ENCODE measurements at regions not wholly inside any gene's neighbourhood (a gene's known extent, or its start where the extent isn't known, plus 50 kb on each side); places are given as distances from the start of the nearest gene placed in this dataset.

DNA sequence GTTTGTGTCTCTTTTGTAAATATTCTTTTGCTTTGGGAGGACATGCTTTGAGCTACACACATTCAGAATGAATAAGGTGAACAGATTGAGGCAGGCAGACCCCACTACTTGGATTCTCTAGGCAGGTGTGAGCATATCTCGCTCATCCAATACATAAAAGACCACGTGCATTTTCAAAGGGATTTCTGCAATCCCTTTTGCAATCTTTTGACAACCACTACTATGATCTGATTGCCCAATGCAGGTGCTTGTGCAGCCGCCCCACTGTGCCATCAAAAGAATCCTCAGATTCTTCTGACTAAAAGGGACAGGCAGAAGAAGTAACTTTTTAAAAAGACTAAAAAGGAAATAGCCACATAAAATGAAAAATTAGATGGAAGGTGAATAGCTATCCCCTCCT is 341.4 kb downstream of the BMP4 start:
- Histone ChIP-seq H3K27ac (ENCODE audit: low read depth in 2 of 2, low read length in 2 of 2) (no peak overlapping the region), H3K4me1 (ENCODE audit: control insufficient read depth in 2 of 3, insufficient read depth in 2 of 3, low read depth in 1 of 3, low read length in 3 of 3) (peaks cover 0 to 9% (median 0%) of the 10 kb centered on the region in 3 donors)
- FAIRE-seq: no peak

DNA sequence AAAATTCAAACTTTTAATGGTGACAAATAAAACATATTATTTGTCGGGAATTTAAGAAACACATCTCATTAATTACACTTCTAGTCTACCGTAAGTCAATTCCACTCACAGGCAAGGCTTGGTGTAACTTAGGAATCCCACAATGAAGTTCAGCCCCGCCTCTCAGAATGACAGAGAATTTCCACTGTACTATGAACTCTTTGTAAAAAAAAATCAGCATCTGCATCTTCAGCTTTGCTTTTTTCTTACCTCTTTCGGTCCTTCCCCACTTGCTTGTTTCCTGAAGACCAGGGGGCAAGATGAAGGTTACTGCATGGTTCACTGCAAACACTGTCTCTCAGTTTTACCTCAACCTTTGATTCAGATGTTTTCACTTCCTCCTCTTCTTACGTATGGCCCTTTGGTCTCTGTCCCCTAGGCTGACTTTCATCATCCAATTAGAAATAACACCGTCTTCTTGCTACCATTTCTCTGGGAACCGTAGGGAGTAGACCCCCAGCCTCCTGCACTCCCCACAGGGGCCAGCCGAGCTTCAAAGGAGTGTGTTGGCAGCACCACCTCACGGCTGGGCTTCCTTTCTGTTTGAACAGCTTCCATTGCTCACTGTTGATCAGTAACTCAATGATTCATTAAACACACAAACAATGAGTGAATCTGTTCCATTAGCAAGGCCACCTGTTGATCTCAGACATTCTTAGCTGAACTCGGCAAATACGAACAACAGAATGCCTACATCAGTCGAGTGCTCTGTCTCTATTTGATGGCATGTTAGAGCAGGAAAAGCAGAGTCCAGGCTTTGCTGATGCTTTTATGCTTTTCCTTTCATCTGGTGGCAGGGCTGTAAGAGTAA is 343.0 kb downstream of the BMP4 start:
- Histone ChIP-seq H3K27me3 (ENCODE audit: control insufficient read depth, insufficient read depth, low read length) (no peaks in the 10 kb centered on the region), H3K27ac (ENCODE audit: low read depth in 2 of 2, low read length in 2 of 2) (peak overlapping the region in 1 of 2 donors; percentile 66), H3K9me3 (ENCODE audit: control insufficient read depth in 2 of 3, insufficient read depth in 1 of 3, low read length in 3 of 3) (no peaks in the 10 kb centered on the region), H3K9ac (ENCODE audit: low read length in 3 of 3) (no peak overlapping the region), H3K4me1 (ENCODE audit: control insufficient read depth in 2 of 3, insufficient read depth in 2 of 3, low read depth in 1 of 3, low read length in 3 of 3) (no peaks in the 10 kb centered on the region), H3K36me3 (ENCODE audit: control insufficient read depth in 2 of 3, insufficient read depth in 3 of 3, low read length in 3 of 3) (no peaks in the 10 kb centered on the region), H3K4me3 (ENCODE audit: low read length in 3 of 3) (peak overlapping the region in 2 of 3 donors; percentile 49 to 55)
- FAIRE-seq (no peak), DNase-seq (peak; percentile 45 to 80 (median 65))
- TF ChIP-seq, protein P1, sequence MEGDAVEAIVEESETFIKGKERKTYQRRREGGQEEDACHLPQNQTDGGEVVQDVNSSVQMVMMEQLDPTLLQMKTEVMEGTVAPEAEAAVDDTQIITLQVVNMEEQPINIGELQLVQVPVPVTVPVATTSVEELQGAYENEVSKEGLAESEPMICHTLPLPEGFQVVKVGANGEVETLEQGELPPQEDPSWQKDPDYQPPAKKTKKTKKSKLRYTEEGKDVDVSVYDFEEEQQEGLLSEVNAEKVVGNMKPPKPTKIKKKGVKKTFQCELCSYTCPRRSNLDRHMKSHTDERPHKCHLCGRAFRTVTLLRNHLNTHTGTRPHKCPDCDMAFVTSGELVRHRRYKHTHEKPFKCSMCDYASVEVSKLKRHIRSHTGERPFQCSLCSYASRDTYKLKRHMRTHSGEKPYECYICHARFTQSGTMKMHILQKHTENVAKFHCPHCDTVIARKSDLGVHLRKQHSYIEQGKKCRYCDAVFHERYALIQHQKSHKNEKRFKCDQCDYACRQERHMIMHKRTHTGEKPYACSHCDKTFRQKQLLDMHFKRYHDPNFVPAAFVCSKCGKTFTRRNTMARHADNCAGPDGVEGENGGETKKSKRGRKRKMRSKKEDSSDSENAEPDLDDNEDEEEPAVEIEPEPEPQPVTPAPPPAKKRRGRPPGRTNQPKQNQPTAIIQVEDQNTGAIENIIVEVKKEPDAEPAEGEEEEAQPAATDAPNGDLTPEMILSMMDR (IDR thresholded peaks at IDR 0.05; ENCODE audit: borderline replicate concordance, extremely low read depth, insufficient read depth): no peak
- intact Hi-C loops (cut with DNase I): no loop called here

More for the DNA sequence above, 341.4 kb downstream of the BMP4 start:
- no peaks in the 10 kb centered on the region for H3K36me3 ChIP-seq (ENCODE audit: control insufficient read depth in 2 of 3, insufficient read depth in 3 of 3, low read length in 3 of 3)
- H3K9me3 ChIP-seq (ENCODE audit: control insufficient read depth in 2 of 3, insufficient read depth in 1 of 3, low read length in 3 of 3): no peaks in the 10 kb centered on the region
- intact Hi-C loops (cut with DNase I): no loop called here
- no peak overlapping the region for H3K4me3 ChIP-seq (ENCODE audit: low read length in 3 of 3)
- TF ChIP-seq, protein P1 (IDR thresholded peaks at IDR 0.05; ENCODE audit: borderline replicate concordance, extremely low read depth, insufficient read depth): no peak
- no peaks in the 10 kb centered on the region for H3K27me3 ChIP-seq (ENCODE audit: control insufficient read depth, insufficient read depth, low read length)
- no peak overlapping the region for H3K9ac ChIP-seq (ENCODE audit: low read length in 3 of 3)
- DNase-seq: no peak

DNA sequence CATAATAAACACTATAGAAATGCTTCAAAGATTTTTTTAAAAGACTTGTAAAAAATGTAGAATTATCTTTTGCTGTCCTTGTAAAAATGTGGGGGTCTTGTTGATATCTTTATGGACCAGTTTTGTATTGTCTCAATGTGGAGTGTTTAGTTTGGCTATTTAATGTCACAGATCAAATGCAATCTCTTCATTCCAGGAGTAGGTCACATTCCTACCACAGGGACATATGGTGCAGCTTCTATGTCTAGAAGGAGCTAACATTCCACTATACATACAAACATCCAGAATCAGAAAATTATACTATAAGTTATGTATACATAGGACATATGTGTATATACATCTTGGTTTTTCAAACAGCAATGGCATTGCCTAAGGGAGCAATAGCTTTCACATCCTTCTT is 345.7 kb downstream of the BMP4 start:
- intact Hi-C loops (cut with DNase I): no loop called here
- H3K4me1 ChIP-seq (ENCODE audit: control insufficient read depth in 2 of 3, insufficient read depth in 2 of 3, low read depth in 1 of 3, low read length in 3 of 3): no peaks in the 10 kb centered on the region
- H3K9me3 ChIP-seq (ENCODE audit: control insufficient read depth in 2 of 3, insufficient read depth in 1 of 3, low read length in 3 of 3): no peaks in the 10 kb centered on the region
- FAIRE-seq: no peak
- H3K27ac ChIP-seq (ENCODE audit: low read depth in 2 of 2, low read length in 2 of 2): no peak overlapping the region
- no peak overlapping the region for H3K4me3 ChIP-seq (ENCODE audit: low read length in 3 of 3)
- no peak overlapping the region for H3K9ac ChIP-seq (ENCODE audit: low read length in 3 of 3)
- TF ChIP-seq, protein P1 (IDR thresholded peaks at IDR 0.05; ENCODE audit: borderline replicate concordance, extremely low read depth, insufficient read depth): no peak
- H3K36me3 ChIP-seq (ENCODE audit: control insufficient read depth in 2 of 3, insufficient read depth in 3 of 3, low read length in 3 of 3): no peaks in the 10 kb centered on the region
- peak in 1 of 5 donors; percentile 21 for DNase-seq
- H3K27me3 ChIP-seq (ENCODE audit: control insufficient read depth, insufficient read depth, low read length): no peaks in the 10 kb centered on the region
